H1 (cell line): ENCODE measurements at regions not wholly inside any gene's neighbourhood (a gene's known extent, or its start where the extent isn't known, plus 50 kb on each side); places are given as distances from the start of the nearest gene placed in this dataset.

Experiments used
- ATF2 ChIP-seq: IDR thresholded peaks from 2 replicates; pipeline ENCODE4 v1.6.1; 2012; ENCODE audit warnings: low read length, inconsistent platforms
- ATF3 ChIP-seq: IDR thresholded peaks from 2 replicates; pipeline ENCODE4 v1.6.1; 2011; ENCODE audit warnings: low read depth, mild to moderate bottlenecking, low read length; ENCODE audit not compliant: insufficient read depth
- CHD7 ChIP-seq: fragments of 300-600 bp; sonication (generic); IDR thresholded peaks from 2 replicates; pipeline ENCODE4 v1.7.1; 2012; ENCODE audit warnings: low read length, moderate library complexity, mild to moderate bottlenecking, inconsistent platforms; ENCODE audit not compliant: insufficient replicate concordance
- E2F6 ChIP-seq: IDR thresholded peaks from 2 replicates; pipeline ENCODE4 v1.6.1; 2012; ENCODE audit warnings: inconsistent platforms
- GABPA ChIP-seq: IDR thresholded peaks from 2 replicates; pipeline ENCODE4 v1.6.1; 2011; ENCODE audit warnings: mild to moderate bottlenecking, low read length, moderate library complexity, borderline replicate concordance; ENCODE audit not compliant: insufficient read depth
- KDM5A ChIP-seq: fragments of 200-600 bp; IDR thresholded peaks from 2 replicates; pipeline ENCODE4 v1.7.1; 2012; ENCODE audit warnings: mild to moderate bottlenecking, low read length, inconsistent platforms, mixed read lengths
- POLR2AphosphoS5 ChIP-seq: IDR thresholded peaks from 2 replicates; pipeline ENCODE4 v1.6.1; 2011; ENCODE audit warnings: low read depth, low read length
- POU5F1 ChIP-seq: IDR thresholded peaks from 2 replicates; pipeline ENCODE4 v1.6.1; 2011; ENCODE audit warnings: low read depth, mild to moderate bottlenecking, low read length, moderate library complexity
- TAF1 ChIP-seq: IDR thresholded peaks from 2 replicates; pipeline ENCODE4 v1.6.1; 2011; ENCODE audit warnings: mild to moderate bottlenecking, low read depth, low read length

GRCh38 chr16:76899767-76900166 is 291.2 kb upstream of the MON1B start (continued):
- TF ChIP-seq CHD7, result no peak
- no peak for TF ChIP-seq E2F6
- TF ChIP-seq POU5F1, result no peak
- TF ChIP-seq GABPA, result no peak
- TF ChIP-seq KDM5A, result no peak
- no peak for TF ChIP-seq TAF1
- TF ChIP-seq POLR2AphosphoS5, result no peak
- no peak for TF ChIP-seq ATF3
- TF ChIP-seq ATF2, result no peak
